GM19372 (cell line): ENCODE measurements at regions not wholly inside any gene's neighbourhood (a gene's known extent, or its start where the extent isn't known, plus 50 kb on each side); places are given as distances from the start of the nearest gene placed in this dataset.

ENCODE experiments used
- ATAC-seq: cut with Tn5 transposase; IDR thresholded peaks from one replicate; pipeline ENCODE4 v1.9.1; 2021; ENCODE audit warnings: mild to moderate bottlenecking, low read depth, moderate library complexity; ENCODE audit not compliant: unreplicated experiment

- no peak for ATAC-seq
These were observed 92.2 kb upstream of the ATF7IP start for GRCh38 chr12:14272956-14273912.

GRCh38 chr12:14273913-14274311 lies 91.6 kb upstream of the ATF7IP start:
- no peak for ATAC-seq

- no peak for ATAC-seq
These were observed 90.4 kb upstream of the ATF7IP start for GRCh38 chr12:14275111-14275510.

GRCh38 chr12:14275886-14276285 lies 89.6 kb upstream of the ATF7IP start:
- ATAC-seq: no peak

GRCh38 chr12:14278294-14278953 lies 87.1 kb upstream of the ATF7IP start:
- no peak for ATAC-seq

- no peak for ATAC-seq
These were observed 85.6 kb upstream of the ATF7IP start for GRCh38 chr12:14279845-14280244.

- ATAC-seq: no peak
These were observed 84.6 kb upstream of the ATF7IP start for GRCh38 chr12:14280921-14281320.

GRCh38 chr12:14281539-14281938 lies 83.9 kb upstream of the ATF7IP start:
- ATAC-seq: no peak

GRCh38 chr12:14283489-14284144 lies 81.9 kb upstream of the ATF7IP start:
- ATAC-seq: peak; percentile 45

GRCh38 chr12:14284184-14284722 lies 81.2 kb upstream of the ATF7IP start:
- ATAC-seq: peak; percentile 72

GRCh38 chr12:14289601-14290000 lies 75.9 kb upstream of the ATF7IP start:
- no peak for ATAC-seq

- no peak for ATAC-seq
These were observed 74.5 kb upstream of the ATF7IP start for GRCh38 chr12:14290951-14291350.

- no peak for ATAC-seq
These were observed 61.8 kb upstream of the ATF7IP start for GRCh38 chr12:14303661-14304155.

- ATAC-seq: no peak
These were observed 58.5 kb upstream of the ATF7IP start for GRCh38 chr12:14307004-14307403.

- no peak for ATAC-seq
These were observed 57.0 kb upstream of the ATF7IP start for GRCh38 chr12:14308516-14308915.

GRCh38 chr12:14310866-14311265 lies 54.6 kb upstream of the ATF7IP start:
- ATAC-seq: no peak

GRCh38 chr12:14313379-14314138 lies 51.9 kb upstream of the ATF7IP start:
- ATAC-seq: no peak

GRCh38 chr12:14314801-14315200 lies 50.7 kb upstream of the ATF7IP start:
- no peak for ATAC-seq

GRCh38 chr12:14315501-14315900 lies 50.0 kb upstream of the ATF7IP start:
- no peak for ATAC-seq
